ENCODE measurements at regions not wholly inside any gene's neighbourhood (a gene's known extent, or its start where the extent isn't known, plus 50 kb on each side); places are given as distances from the start of the nearest gene placed in this dataset.

DNA sequence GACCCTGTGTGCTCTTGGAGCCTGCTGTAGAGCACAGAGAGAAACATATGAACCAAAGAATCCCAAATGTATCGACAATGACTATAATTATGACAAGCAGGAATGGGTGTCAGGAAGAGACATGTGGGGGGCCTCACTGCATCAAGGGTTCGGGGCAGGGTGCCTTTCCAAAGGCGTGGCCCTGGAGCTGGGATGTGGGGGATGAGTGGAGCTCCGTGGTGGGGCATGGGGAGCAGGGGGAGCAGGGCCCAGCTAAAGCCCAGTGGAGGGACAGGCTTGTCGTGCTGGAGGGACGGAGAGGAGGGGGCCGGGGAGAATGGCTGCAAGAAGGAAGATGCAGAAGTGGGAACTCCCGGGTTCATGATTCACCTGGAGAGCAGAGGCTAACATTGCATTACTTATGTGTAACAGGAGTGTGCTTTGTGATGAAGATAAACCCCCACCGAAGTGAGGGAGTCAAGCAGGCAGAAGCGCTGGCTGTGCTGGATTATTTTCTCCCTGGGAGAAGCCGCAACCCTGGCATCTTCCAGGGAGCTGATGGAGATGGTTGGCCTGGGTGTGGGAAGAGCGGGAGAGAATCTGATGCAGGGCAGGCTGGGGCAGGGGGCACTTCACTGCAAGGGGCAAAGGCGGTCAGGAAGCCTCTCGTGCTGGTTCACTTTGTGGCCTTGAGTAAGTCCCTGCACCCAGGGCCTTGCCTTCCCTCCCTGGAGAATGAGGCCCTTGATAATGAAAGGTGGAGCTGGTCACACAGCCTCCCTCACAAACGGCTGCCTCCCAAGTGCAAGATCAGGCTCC is 124.6 kb upstream of the RUNX3 start:
- Histone ChIP-seq H3K4me3 (ENCODE audit: insufficient read depth, low read depth, low read length) (no peak overlapping the region), H3K36me3 (replicated peaks; ENCODE audit: control insufficient read depth, insufficient read depth, low read length) (no peaks in the 10 kb centered on the region), H3K27me3 (ENCODE audit: control insufficient read depth, insufficient read depth, low read length) (no peaks in the 10 kb centered on the region)
- DNase-seq, result no peak

- H3K27me3 ChIP-seq (ENCODE audit: control insufficient read depth, insufficient read depth, low read length), result no peaks in the 10 kb centered on the region
- H3K36me3 ChIP-seq (replicated peaks; ENCODE audit: control insufficient read depth, insufficient read depth, low read length), result no peaks in the 10 kb centered on the region
- no peak for DNase-seq
- no peak overlapping the region for H3K4me3 ChIP-seq (ENCODE audit: insufficient read depth, low read depth, low read length)
These were observed 123.6 kb upstream of the RUNX3 start for GRCh38 chr1:25053576-25054250.

DNA sequence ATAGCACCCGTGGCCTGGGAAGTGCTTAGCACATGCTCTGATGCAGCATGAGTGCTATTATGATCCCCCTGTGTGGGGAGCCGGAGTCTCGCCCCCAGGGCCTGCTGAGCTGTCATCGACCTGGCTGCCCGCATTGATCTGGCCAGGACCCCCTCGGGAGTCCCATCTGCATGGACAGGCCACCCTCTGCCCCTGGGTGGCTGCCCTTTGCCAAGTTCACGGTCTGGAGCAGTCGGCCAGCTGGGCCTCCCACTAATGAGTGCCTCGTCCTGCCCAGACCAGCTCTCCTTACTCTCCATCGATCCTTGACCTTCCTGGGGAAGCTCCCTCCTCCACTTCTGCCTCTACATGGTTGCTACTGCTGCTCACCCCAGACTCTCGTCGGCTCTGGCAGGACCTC is 121.8 kb upstream of the RUNX3 start:
- no peak for DNase-seq
- Histone ChIP-seq H3K27me3 (ENCODE audit: control insufficient read depth, insufficient read depth, low read length) (no peaks in the 10 kb centered on the region), H3K4me3 (ENCODE audit: insufficient read depth, low read depth, low read length) (no peak overlapping the region), H3K36me3 (replicated peaks; ENCODE audit: control insufficient read depth, insufficient read depth, low read length) (no peaks in the 10 kb centered on the region)

DNA sequence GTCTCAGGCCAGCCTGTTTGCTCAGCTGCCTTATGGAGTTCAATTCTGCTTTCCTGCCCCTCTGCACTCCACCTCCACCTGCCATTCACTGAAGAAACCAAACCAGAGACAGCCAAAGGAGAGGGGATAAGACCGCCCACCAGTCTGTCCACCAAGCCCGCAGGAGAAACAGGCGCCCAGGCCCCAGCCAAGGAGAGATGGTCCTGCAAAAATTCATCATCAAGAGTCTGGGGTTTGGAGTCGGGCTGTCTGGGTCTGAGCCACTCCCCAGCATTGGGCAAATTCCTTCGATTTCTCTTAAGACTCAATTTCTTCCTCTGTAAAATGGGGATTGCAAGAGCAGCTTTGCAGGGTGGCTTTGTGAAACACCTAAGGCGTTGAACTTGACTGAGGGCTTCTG is 121.4 kb upstream of the RUNX3 start:
- H3K4me3 ChIP-seq (ENCODE audit: insufficient read depth, low read depth, low read length), result no peak overlapping the region
- DNase-seq, result no peak
- H3K27me3 ChIP-seq (ENCODE audit: control insufficient read depth, insufficient read depth, low read length), result no peaks in the 10 kb centered on the region

DNA sequence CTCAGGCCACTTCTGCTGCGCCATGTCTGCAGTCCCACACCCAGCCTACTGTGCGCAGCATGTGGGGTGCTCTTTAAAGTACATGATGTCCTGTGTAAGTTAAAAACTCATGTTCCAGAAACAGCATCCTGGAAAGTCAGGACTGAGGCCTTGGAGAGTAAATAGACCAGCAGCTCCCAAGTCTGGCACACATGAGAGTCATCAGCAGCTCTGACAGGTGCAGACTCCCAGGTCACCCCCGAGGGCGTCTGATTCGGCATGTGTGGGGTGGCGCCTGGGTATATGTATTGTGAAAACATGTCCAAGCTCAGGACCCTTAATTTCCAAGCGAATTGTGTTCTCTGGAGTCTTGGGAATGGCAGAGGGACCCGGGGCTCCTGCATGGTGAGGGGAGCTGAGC is 120.1 kb upstream of the RUNX3 start:
- Histone ChIP-seq H3K4me3 (ENCODE audit: insufficient read depth, low read depth, low read length) (no peak overlapping the region), H3K36me3 (replicated peaks; ENCODE audit: control insufficient read depth, insufficient read depth, low read length) (no peaks in the 10 kb centered on the region), H3K27me3 (ENCODE audit: control insufficient read depth, insufficient read depth, low read length) (no peaks in the 10 kb centered on the region)
- DNase-seq, result no peak

More for the DNA sequence above, 121.4 kb upstream of the RUNX3 start:
- no peaks in the 10 kb centered on the region for H3K36me3 ChIP-seq (replicated peaks; ENCODE audit: control insufficient read depth, insufficient read depth, low read length)

DNA sequence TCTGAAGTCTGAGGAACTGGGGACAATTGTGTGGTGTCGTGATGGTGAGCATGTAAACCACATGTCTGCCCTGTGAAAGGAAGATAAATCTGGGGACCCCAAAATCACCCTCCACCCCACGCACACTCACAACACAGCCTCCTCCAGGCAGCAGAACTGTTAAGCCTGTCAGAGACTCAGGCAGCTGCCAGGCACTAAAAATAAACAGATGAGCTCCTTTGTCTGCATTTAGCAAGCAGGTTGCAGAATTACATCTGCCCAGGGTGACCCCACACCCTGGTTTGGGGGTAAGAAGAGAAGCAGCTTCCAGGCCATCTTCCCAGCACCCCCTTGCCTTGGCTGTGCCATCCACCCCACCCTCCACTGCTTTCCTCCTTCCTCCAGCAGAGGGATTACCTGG is 119.1 kb upstream of the RUNX3 start:
- no peak for DNase-seq
- Histone ChIP-seq H3K4me3 (ENCODE audit: insufficient read depth, low read depth, low read length) (no peak overlapping the region), H3K27me3 (ENCODE audit: control insufficient read depth, insufficient read depth, low read length) (no peaks in the 10 kb centered on the region), H3K36me3 (replicated peaks; ENCODE audit: control insufficient read depth, insufficient read depth, low read length) (no peaks in the 10 kb centered on the region)

DNA sequence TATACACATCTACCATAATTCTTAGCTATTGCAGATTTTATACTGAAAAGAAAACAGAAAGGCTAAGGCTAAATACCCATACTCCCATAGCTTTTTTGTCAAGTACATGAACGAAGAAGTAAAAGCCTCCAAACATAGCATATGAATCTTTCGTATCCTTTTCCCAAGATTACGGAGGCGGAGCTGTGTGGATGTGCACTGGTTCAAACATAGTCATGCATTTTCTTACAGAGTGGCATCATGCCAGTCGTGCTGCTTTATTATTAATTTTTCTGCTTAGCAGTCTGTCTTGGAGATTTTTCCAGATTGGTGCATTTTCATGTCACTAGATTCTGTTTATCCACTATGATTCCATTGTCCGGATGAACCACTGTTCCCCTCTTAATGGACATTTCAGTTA is 118.7 kb upstream of the RUNX3 start:
- no peaks in the 10 kb centered on the region for H3K36me3 ChIP-seq (replicated peaks; ENCODE audit: control insufficient read depth, insufficient read depth, low read length)
- no peaks in the 10 kb centered on the region for H3K27me3 ChIP-seq (ENCODE audit: control insufficient read depth, insufficient read depth, low read length)
- no peak for DNase-seq
- H3K4me3 ChIP-seq (ENCODE audit: insufficient read depth, low read depth, low read length), result no peak overlapping the region

DNA sequence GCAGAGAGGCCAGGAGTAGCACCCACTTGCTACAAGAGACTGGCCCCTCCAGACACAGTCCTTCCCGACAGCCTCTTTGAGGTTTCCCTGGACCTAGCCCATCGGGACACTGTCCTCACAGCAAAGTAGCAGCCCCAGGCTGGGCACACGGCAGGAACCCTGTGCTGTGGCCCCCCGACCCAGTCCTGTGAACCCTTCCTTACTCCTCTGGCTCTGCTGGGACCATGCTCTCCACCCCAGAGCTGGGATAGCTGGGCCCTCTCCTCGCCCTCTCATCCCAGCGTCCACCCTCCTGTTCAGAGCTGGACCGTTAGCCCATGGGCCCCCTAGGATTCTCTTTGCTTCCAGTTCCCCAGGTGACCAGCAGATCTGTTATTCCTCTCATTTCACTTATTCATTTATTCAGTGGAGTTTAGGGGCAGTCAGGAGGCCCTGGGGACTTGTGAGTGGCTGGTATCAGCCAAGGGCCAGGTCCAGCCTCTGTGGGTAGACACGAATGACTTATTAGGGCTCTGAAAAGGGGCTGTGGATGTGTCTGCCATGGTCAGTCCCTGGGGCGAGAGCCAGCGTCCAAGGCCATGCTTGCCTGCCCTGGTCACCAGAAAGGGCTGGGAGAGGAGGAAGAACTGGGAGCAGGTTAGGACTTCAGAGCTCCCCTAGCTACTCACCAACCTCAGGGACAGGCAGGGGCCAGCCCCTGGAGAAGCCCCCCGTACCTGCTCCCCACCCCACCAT is 117.6 kb upstream of the RUNX3 start:
- Histone ChIP-seq H3K27me3 (ENCODE audit: control insufficient read depth, insufficient read depth, low read length) (no peaks in the 10 kb centered on the region), H3K4me3 (ENCODE audit: insufficient read depth, low read depth, low read length) (no peak overlapping the region), H3K36me3 (replicated peaks; ENCODE audit: control insufficient read depth, insufficient read depth, low read length) (no peaks in the 10 kb centered on the region)
- DNase-seq, result no peak

- Histone ChIP-seq H3K27me3 (ENCODE audit: control insufficient read depth, insufficient read depth, low read length) (no peaks in the 10 kb centered on the region), H3K4me3 (ENCODE audit: insufficient read depth, low read depth, low read length) (no peak overlapping the region), H3K36me3 (replicated peaks; ENCODE audit: control insufficient read depth, insufficient read depth, low read length) (no peaks in the 10 kb centered on the region)
- DNase-seq, result no peak
These were observed 116.1 kb upstream of the RUNX3 start for GRCh38 chr1:25046194-25046532.

- Histone ChIP-seq H3K27me3 (ENCODE audit: control insufficient read depth, insufficient read depth, low read length) (no peaks in the 10 kb centered on the region), H3K4me3 (ENCODE audit: insufficient read depth, low read depth, low read length) (no peak overlapping the region), H3K36me3 (replicated peaks; ENCODE audit: control insufficient read depth, insufficient read depth, low read length) (no peaks in the 10 kb centered on the region)
- no peak for DNase-seq
These were observed 115.6 kb upstream of the RUNX3 start for GRCh38 chr1:25045480-25046193.

DNA sequence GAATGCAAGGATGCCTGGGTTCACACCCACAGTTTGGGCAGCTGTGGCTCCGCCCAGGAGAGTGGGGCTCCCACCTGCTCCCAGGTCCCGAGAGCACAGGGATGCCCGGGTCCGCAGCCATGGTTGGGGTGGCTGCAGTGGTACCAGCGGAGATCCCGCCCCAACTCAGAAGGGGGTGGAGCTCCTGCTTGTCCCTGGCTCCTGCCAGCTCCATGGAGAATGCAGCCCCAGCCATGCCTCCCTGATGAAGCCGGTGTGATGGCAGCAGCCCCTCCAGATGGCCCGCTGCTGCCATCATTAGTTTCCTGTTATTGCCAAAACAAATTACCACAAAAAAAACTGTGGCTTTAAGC is 113.1 kb upstream of the RUNX3 start:
- H3K27me3 ChIP-seq (ENCODE audit: control insufficient read depth, insufficient read depth, low read length), result no peaks in the 10 kb centered on the region
- no peak for DNase-seq
- H3K4me3 ChIP-seq (ENCODE audit: insufficient read depth, low read depth, low read length), result no peak overlapping the region
- no peaks in the 10 kb centered on the region for H3K36me3 ChIP-seq (replicated peaks; ENCODE audit: control insufficient read depth, insufficient read depth, low read length)

DNA sequence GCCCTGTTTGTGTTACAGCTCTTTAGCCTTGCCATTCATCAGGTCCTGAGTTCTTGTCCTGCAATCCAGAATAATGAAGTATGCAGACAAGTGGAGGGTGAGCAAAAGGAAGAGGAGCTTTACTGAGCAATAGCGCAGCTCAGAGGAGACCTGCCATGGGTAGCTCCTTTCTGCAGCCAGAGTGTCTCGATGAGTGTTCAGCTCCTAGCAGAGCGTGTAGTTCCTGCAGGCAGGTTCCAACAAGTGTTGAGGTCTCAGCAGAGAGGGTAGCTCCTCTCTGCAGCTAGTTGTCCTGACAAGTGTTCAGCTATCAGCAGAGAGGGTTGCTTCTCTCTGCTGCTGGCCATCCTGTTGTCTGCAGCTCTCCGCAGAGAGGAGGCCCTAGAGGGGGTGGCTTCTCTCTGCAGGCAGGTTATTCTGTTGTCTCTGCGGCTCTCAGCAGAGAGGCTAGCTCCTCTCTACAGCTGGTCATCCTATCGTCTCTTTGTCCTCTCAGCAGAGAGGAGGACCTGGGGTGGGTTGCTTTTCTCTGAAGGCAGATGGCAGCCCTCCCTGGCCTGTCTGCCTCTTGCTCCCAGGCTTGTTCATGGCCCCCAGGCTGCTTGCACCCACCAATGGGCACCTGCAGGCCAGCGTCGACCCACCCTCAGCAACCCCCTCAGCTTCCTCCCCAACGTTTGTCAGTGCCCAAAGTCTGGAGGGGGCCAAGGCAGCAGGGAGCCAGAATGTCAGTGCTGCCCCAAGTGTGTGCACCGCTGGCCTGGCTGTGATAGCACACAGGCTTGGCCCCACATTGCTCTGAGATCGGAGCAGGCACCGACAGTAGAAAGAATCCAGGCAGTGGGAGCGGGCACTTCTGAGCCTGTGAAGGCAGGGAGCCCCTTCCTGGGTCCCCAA is 112.5 kb upstream of the RUNX3 start:
- Histone ChIP-seq H3K36me3 (replicated peaks; ENCODE audit: control insufficient read depth, insufficient read depth, low read length) (no peaks in the 10 kb centered on the region), H3K27me3 (ENCODE audit: control insufficient read depth, insufficient read depth, low read length) (no peaks in the 10 kb centered on the region), H3K4me3 (ENCODE audit: insufficient read depth, low read depth, low read length) (no peak overlapping the region)
- DNase-seq, result no peak

DNA sequence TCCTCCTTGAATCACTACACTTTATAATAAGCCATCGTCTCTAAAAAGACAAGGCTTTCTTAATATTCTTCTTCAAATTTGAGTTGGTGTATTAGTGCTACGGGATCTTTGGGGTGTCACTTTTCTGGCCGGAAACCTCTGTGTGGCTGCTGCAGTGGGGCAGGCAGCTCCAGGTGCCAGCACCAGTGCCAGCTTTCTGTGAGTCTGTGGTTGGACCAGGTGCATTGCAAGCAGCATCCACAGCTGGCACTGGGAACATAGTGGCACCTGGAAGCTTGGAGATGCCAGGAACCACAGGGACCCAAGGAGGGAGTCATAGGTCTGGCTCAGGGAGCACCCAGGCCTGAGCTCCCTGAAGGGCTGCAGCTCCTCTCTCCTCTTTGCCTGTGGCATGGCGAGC is 111.8 kb upstream of the RUNX3 start:
- Histone ChIP-seq H3K4me3 (ENCODE audit: insufficient read depth, low read depth, low read length) (no peak overlapping the region), H3K27me3 (ENCODE audit: control insufficient read depth, insufficient read depth, low read length) (no peaks in the 10 kb centered on the region), H3K36me3 (replicated peaks; ENCODE audit: control insufficient read depth, insufficient read depth, low read length) (no peaks in the 10 kb centered on the region)
- DNase-seq, result no peak

DNA sequence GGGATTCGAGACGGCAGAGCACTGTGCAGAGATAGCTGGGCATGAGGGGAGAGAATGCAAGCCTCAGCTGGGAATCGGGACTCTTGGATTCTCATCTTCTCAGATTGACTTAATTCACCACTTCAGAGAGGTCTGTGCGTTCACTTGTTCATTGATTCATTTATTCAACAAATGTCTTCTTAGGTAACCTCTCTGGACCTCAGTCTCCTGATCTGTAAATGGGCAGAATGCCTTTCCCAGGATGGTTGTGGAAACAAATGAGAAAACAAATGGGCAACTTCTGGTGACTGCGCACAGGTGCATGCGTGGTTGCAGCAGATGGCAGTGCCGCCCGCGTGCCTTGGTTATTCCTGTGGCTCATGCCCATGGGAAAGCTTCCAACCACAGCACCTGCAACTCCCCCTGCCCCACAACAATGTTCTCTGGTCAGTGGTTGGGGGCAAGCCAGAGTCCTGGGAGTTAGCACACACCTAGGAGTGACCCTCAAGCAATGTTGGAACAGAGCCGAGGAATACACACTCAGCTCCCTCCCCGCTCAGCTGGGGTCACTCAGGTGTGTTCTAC is 110.1 kb upstream of the RUNX3 start:
- Histone ChIP-seq H3K36me3 (replicated peaks; ENCODE audit: control insufficient read depth, insufficient read depth, low read length) (no peaks in the 10 kb centered on the region), H3K4me3 (ENCODE audit: insufficient read depth, low read depth, low read length) (no peak overlapping the region), H3K27me3 (ENCODE audit: control insufficient read depth, insufficient read depth, low read length) (no peaks in the 10 kb centered on the region)
- DNase-seq, result no peak

Measured in H7 (cell line).